ENCODE measurements at regions not wholly inside any gene's neighbourhood (a gene's known extent, or its start where the extent isn't known, plus 50 kb on each side); places are given as distances from the start of the nearest gene placed in this dataset.

DNA sequence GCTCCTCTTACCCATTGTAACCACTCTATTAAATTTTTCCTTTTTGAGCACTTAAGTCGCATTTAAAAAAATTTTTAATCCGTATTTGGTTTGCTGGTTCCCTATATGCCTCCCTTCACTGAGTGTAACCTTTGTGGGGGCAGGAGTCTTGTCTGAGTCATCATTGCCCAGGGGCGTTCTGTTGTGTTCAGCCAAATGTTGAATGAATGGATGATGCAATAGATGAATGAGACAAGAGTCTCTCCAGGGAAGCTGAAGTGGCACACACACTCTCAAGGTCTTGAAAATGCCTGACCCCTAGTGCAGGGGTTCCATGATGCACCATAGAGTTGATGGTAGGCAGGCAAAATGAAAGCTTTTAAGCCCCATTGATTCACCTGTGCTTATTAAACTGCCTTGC lies 123.0 kb upstream of the RBFOX1 start:
- DNase-seq (ENCODE audit: low read depth, low spot score) = no peak
- ChIA-PET CTCF (no interaction called here), POLR2A (no interaction called here)
- no peak overlapping the region for H3K4me3 ChIP-seq (ENCODE audit: low read depth, low read length)
- TF ChIP-seq, protein P1, sequence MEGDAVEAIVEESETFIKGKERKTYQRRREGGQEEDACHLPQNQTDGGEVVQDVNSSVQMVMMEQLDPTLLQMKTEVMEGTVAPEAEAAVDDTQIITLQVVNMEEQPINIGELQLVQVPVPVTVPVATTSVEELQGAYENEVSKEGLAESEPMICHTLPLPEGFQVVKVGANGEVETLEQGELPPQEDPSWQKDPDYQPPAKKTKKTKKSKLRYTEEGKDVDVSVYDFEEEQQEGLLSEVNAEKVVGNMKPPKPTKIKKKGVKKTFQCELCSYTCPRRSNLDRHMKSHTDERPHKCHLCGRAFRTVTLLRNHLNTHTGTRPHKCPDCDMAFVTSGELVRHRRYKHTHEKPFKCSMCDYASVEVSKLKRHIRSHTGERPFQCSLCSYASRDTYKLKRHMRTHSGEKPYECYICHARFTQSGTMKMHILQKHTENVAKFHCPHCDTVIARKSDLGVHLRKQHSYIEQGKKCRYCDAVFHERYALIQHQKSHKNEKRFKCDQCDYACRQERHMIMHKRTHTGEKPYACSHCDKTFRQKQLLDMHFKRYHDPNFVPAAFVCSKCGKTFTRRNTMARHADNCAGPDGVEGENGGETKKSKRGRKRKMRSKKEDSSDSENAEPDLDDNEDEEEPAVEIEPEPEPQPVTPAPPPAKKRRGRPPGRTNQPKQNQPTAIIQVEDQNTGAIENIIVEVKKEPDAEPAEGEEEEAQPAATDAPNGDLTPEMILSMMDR (IDR thresholded peaks at IDR 0.05; ENCODE audit: insufficient read depth, low read length, missing control alignments) = no peak

DNA sequence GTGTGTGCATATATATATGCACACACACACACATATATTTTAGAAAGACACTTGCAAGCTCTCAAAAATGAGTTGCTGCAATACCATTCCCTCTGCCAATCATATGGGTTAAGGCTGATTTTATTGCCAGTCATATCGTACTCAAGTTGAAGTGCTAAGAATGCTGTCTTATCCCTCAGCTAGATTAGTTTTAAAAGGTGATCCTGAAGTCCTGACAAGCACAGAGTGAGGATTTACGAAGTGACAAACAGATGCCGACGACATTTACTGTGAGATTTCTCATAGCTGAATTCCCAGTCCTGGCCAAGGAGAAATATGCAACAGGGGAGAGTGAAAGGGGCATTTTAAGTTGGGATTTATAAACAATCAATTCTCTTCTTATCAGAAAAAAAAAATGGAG lies 126.2 kb upstream of the RBFOX1 start:
- CTCF ChIA-PET = no interaction called here
- no peak for DNase-seq (ENCODE audit: low read depth, low spot score)
- POLR2A ChIA-PET = no interaction called here

DNA sequence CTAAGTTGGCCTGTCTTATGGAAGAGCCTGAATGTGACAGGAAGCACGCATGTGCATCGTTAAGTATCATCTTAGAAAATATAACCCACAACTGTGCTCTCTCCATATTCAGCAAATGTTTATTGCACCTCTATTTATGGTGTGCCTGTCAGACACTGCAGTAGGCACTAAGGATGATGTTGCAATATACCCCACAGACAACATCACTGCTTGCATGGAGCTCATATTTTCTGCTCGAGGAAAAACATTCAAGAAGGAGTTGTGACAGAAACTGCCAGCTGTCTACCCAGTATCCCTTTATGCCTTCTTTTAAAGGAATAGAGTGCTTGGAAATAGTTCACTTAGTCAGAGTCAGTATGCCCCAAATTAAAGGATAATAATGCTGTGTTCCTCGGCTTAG lies 132.3 kb upstream of the RBFOX1 start:
- ChIA-PET CTCF (no interaction called here), POLR2A (no interaction called here)
- TF ChIP-seq, protein P1 (IDR thresholded peaks at IDR 0.05; ENCODE audit: insufficient read depth, low read length, missing control alignments) = no peak
- no peak overlapping the region for H3K4me3 ChIP-seq (ENCODE audit: low read depth, low read length)
- no peak for DNase-seq (ENCODE audit: low read depth, low spot score)

More for the DNA sequence above, 126.2 kb upstream of the RBFOX1 start:
- H3K4me3 ChIP-seq (ENCODE audit: low read depth, low read length) = no peak overlapping the region
- TF ChIP-seq, protein P1 (IDR thresholded peaks at IDR 0.05; ENCODE audit: insufficient read depth, low read length, missing control alignments) = no peak

DNA sequence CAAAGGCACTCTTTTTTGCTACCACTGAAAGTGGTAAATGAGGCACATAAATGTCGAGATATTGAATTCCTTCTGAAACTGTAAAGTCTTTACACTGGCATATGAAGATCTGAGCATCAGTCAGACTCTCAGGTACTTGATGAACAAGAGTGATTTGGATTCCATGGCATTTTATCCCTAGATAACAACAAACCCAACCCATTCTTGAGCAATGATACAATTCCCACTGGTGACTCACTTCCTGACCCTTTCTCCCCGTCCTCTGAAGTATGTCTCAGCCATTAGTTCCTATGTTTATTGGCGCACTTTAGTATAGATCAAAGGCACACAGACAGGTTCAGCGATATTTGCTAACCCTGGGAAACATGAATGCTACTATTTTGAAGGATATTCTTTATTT lies 147.0 kb upstream of the RBFOX1 start:
- no peak for DNase-seq (ENCODE audit: low read depth, low spot score)
- CTCF ChIA-PET = no interaction called here
- POLR2A ChIA-PET = no interaction called here
- TF ChIP-seq, protein P1 (IDR thresholded peaks at IDR 0.05; ENCODE audit: insufficient read depth, low read length, missing control alignments) = no peak
- H3K4me3 ChIP-seq (ENCODE audit: low read depth, low read length) = no peak overlapping the region

DNA sequence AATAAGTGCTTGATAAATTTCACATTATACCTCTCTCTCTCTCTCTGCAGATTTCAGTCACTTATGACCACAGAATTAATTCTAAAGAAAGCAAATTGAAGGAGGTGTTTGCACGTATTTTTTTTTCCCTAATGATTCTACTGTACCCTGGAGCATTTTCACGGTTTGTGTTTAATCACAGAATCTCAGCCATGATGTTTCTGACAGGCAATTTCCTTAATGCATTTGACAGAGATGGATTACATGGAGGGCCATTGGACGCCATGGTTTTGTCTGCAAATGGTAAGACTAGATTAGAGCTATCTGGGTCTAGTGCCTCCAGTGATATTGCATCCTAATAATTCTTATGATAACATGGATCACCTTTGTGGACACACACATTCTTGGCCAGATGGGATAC lies 147.5 kb upstream of the RBFOX1 start:
- TF ChIP-seq, protein P1 (IDR thresholded peaks at IDR 0.05; ENCODE audit: insufficient read depth, low read length, missing control alignments) = no peak
- ChIA-PET CTCF (no interaction called here), POLR2A (no interaction called here)
- H3K4me3 ChIP-seq (ENCODE audit: low read depth, low read length) = no peak overlapping the region
- DNase-seq (ENCODE audit: low read depth, low spot score) = no peak

DNA sequence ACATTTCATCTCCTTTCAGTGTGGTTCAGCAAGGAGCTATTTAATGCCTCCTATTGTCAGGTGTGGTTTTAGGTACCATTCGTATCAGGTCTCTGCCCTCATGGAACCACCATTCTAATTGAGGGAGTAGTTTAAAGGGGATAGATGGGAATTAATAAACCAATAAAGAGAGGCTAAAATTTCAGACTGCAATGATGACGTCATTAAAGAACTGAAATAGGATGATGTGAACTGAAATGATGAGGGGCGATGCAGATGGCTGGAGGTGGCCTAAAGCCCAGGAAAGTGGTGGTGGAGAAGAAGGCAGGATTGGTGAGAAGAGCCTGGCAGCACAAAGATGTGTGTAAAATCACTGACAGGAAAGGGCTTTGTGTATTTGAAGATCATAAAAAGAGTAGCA lies 148.9 kb upstream of the RBFOX1 start:
- CTCF ChIA-PET = no interaction called here
- TF ChIP-seq, protein P1 (IDR thresholded peaks at IDR 0.05; ENCODE audit: insufficient read depth, low read length, missing control alignments) = no peak

More for the DNA sequence above, 148.9 kb upstream of the RBFOX1 start:
- DNase-seq (ENCODE audit: low read depth, low spot score) = no peak
- POLR2A ChIA-PET = no interaction called here
- no peak overlapping the region for H3K4me3 ChIP-seq (ENCODE audit: low read depth, low read length)

Measured in AG04449 (cell line).